ENCODE measurements at regions not wholly inside any gene's neighbourhood (a gene's known extent, or its start where the extent isn't known, plus 50 kb on each side); places are given as distances from the start of the nearest gene placed in this dataset.

DNA sequence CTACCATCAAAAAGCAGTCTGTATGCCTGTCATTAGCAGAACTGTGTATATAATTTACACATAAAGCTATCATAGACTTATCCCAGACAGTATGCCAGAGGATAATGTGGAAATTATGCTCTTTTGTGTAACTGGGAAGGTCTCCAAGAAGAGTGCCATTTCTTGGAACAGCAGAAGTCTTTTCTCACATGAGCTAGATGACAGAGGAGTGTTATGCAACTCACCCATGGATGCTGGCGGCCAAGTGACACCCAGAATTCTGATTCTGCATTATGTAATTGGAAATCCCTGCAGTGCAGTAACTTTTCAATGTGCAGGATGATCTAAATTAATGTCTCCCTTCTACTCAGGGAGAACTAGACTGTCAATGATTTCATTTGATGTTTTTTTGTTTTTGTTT lies 160.0 kb downstream of the UBE2E3 start:
- intact Hi-C loops (cut with DNase I) = no loop called here
- H3K27ac ChIP-seq = peak overlapping the region in 1 of 12 donors; percentile 67
- 46 to 73% (median 57%) methylated on average over 1 of the region's 1 CpG for WGBS, 4 donors
- H3K4me1 ChIP-seq = peaks cover 0 to 20% (median 0%) of the 10 kb centered on the region in 12 donors
- H3K4me3 ChIP-seq = no peak overlapping the region
- ATAC-seq = no peak
- H3K27me3 ChIP-seq = no peaks in the 10 kb centered on the region
- peaks cover 0 to 2% (median 0%) of the 10 kb centered on the region in 12 donors for H3K9me3 ChIP-seq
- peak in 1 of 5 donors; percentile 16 for DNase-seq
- H3K36me3 ChIP-seq = no peaks in the 10 kb centered on the region
- TF ChIP-seq POLR2A (IDR thresholded peaks at IDR 0.05) = no peak
- TF ChIP-seq, protein P1, sequence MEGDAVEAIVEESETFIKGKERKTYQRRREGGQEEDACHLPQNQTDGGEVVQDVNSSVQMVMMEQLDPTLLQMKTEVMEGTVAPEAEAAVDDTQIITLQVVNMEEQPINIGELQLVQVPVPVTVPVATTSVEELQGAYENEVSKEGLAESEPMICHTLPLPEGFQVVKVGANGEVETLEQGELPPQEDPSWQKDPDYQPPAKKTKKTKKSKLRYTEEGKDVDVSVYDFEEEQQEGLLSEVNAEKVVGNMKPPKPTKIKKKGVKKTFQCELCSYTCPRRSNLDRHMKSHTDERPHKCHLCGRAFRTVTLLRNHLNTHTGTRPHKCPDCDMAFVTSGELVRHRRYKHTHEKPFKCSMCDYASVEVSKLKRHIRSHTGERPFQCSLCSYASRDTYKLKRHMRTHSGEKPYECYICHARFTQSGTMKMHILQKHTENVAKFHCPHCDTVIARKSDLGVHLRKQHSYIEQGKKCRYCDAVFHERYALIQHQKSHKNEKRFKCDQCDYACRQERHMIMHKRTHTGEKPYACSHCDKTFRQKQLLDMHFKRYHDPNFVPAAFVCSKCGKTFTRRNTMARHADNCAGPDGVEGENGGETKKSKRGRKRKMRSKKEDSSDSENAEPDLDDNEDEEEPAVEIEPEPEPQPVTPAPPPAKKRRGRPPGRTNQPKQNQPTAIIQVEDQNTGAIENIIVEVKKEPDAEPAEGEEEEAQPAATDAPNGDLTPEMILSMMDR (IDR thresholded peaks at IDR 0.05) = no peak

DNA sequence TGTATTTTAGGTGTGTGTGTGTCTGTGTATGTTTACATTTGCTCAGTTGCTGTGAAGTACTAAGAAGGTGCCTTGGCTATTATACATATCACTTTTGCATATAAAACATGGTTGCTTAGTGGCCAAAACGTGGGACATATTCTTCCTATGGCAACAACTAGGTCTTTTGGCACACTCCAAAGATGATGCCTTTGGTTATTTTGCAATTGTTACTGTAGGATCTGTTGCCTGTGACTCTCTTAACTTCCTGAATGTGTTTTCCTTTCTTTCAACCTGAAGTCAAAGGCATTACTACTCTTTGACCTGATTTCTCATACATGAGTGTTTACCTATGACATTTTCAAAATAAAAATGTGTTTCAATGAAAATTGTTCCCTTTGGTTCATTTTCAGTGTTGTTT lies 160.5 kb downstream of the UBE2E3 start:
- intact Hi-C loops (cut with DNase I) = no loop called here
- peak overlapping the region in 1 of 12 donors; percentile 67 for H3K27ac ChIP-seq

DNA sequence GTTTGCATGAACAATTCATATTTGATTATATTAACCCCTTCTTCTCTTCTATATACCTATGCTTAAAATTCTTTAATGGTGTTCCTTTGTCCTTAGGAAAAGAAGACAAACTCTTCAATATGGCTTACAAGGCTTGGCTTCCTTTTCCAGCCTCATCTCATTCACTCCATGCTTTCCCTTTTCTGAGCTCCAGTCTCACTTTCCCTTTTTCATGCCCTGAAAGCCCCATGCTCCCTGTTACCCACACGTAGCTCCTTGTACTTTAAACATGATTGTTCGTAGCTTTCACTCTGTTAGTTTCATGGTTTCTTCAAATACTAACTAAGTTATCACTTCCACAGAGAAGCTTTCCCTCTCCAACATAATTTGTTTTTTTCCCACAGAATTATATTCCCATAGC lies 161.3 kb downstream of the UBE2E3 start:
- 71 to 84% (median 79%) methylated on average over 2 of the region's 2 CpGs for WGBS, 4 donors
- no peak for TF ChIP-seq POLR2A (IDR thresholded peaks at IDR 0.05)
- TF ChIP-seq, protein P1 (IDR thresholded peaks at IDR 0.05) = no peak
- DNase-seq = no peak
- Histone ChIP-seq H3K27ac (peak overlapping the region in 1 of 12 donors; percentile 67), H3K9me3 (no peaks in the 10 kb centered on the region), H3K4me1 (peaks cover 0 to 20% (median 0%) of the 10 kb centered on the region in 12 donors), H3K36me3 (no peaks in the 10 kb centered on the region), H3K27me3 (no peaks in the 10 kb centered on the region), H3K4me3 (no peak overlapping the region)
- intact Hi-C loops (cut with DNase I) = no loop called here
- ATAC-seq = no peak

More for the DNA sequence above, 160.5 kb downstream of the UBE2E3 start:
- no peaks in the 10 kb centered on the region for H3K27me3 ChIP-seq
- peaks cover 0 to 20% (median 0%) of the 10 kb centered on the region in 12 donors for H3K4me1 ChIP-seq
- DNase-seq (no peak), ATAC-seq (no peak)
- H3K9me3 ChIP-seq = no peaks in the 10 kb centered on the region
- no peaks in the 10 kb centered on the region for H3K36me3 ChIP-seq
- TF ChIP-seq, protein P1 (IDR thresholded peaks at IDR 0.05) = no peak
- no peak for TF ChIP-seq POLR2A (IDR thresholded peaks at IDR 0.05)
- H3K4me3 ChIP-seq = no peak overlapping the region
- 27 to 46% (median 42%) methylated on average over 1 of the region's 1 CpG for WGBS, 4 donors

DNA sequence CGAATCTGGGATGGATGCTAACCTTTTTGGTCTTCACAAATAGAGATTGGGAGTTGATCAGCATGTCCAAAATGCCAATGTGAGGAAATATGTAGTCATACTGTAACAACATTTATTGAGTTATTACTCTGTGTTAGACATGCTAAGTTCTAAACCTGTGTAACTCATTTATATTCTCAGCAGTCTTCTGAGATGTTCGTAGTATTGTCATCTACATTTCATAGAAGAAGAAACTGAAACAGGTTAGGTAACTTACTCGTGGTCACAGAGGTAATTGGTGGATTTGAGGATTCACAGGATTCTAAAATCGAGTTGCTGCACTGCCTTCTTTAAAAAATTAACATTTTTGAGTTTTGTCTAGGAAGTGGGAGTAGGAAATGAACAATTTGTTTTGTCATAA lies 162.1 kb downstream of the UBE2E3 start:
- Histone ChIP-seq H3K4me3 (no peak overlapping the region), H3K36me3 (no peaks in the 10 kb centered on the region), H3K27me3 (no peaks in the 10 kb centered on the region), H3K9me3 (no peaks in the 10 kb centered on the region), H3K4me1 (peaks cover 0 to 20% (median 0%) of the 10 kb centered on the region in 12 donors), H3K27ac (peak overlapping the region in 1 of 12 donors; percentile 67)
- no peak for DNase-seq
- whole genome bisulfite sequencing, 4 donors = 66 to 71% (median 70%) methylated on average over 4 of the region's 4 CpGs
- intact Hi-C loops (cut with DNase I) = no loop called here
- no peak for TF ChIP-seq POLR2A (IDR thresholded peaks at IDR 0.05)
- TF ChIP-seq, protein P1 (IDR thresholded peaks at IDR 0.05) = no peak
- no peak for ATAC-seq

All from heart left ventricle (tissue), 16 donors.